Smooth muscle cell (in vitro differentiated cells): ENCODE measurements at regions not wholly inside any gene's neighbourhood (a gene's known extent, or its start where the extent isn't known, plus 50 kb on each side); places are given as distances from the start of the nearest gene placed in this dataset.
"Not testable (repeated sequence)": the region's sequence is repeated elsewhere in the genome, so short reads cannot be mapped to it uniquely, and the experiment has no call there.

ENCODE experiments used
- DNase-seq: peaks from one replicate; lab custom pipeline; 2025; ENCODE audit not compliant: unreplicated experiment; lab: John Stamatoyannopoulos, UW
- H2AFZ ChIP-seq: fragments of 200-600 bp; sonication (generic); 2 replicates; pipeline ENCODE4 v1.6.0; 2016; ENCODE audit warnings: antibody characterized with exemption, low read depth, mild to moderate bottlenecking
- H3F3A ChIP-seq: fragments of 200-600 bp; sonication (generic); 2 replicates; pipeline ENCODE4 v1.6.0; 2017; ENCODE audit warnings: antibody characterized with exemption, low read depth
- H3K27ac ChIP-seq: fragments of 200-600 bp; sonication (generic); 2 replicates; pipeline ENCODE4 v1.5.1; 2016; ENCODE audit warnings: low read depth, mild to moderate bottlenecking
- H3K27me3 ChIP-seq: fragments of 200-600 bp; sonication (generic); 2 replicates; pipeline ENCODE4 v1.6.1; 2016; ENCODE audit warnings: low read depth, mild to moderate bottlenecking
- H3K36me3 ChIP-seq: fragments of 200-600 bp; sonication (generic); 2 replicates; pipeline ENCODE4 v1.5.1; 2016; ENCODE audit warnings: low read depth
- H3K4me1 ChIP-seq: fragments of 200-600 bp; sonication (generic); 2 replicates; pipeline ENCODE4 v1.5.1; 2016; ENCODE audit warnings: low read depth
- H3K4me2 ChIP-seq: fragments of 200-600 bp; sonication (generic); 2 replicates; pipeline ENCODE4 v1.6.0; 2016; ENCODE audit warnings: mild to moderate bottlenecking
- H3K4me3 ChIP-seq: fragments of 200-600 bp; sonication (generic); 2 replicates; pipeline ENCODE4 v1.5.1; 2016; ENCODE audit warnings: mild to moderate bottlenecking
- H3K79me2 ChIP-seq: fragments of 200-600 bp; sonication (generic); 2 replicates; pipeline ENCODE4 v1.6.0; 2016; ENCODE audit warnings: low read depth, mild to moderate bottlenecking
- H3K9ac ChIP-seq: fragments of 200-600 bp; sonication (generic); 2 replicates; pipeline ENCODE4 v1.6.0; 2016; ENCODE audit warnings: low read depth
- H3K9me3 ChIP-seq: fragments of 200-600 bp; sonication (generic); replicated peaks from 2 replicates; pipeline ENCODE4 v1.5.1; 2016; ENCODE audit warnings: low read depth
- H4K20me1 ChIP-seq: fragments of 200-600 bp; sonication (generic); 2 replicates; pipeline ENCODE4 v1.6.0; 2016; ENCODE audit warnings: low read depth
- CTCF ChIP-seq: fragments of 200-600 bp; sonication (generic); IDR thresholded peaks from 2 replicates; pipeline ENCODE4 v1.5.1; 2017; ENCODE audit warnings: borderline replicate concordance, mild to moderate bottlenecking, antibody characterized with exemption; ENCODE audit not compliant: insufficient read depth, poor library complexity, severe bottlenecking
- WGBS: methylation state at CpG from one replicate; pipeline ENCODE4 v1.1.7; 2016; ENCODE audit warnings: low lambda C conversion rate; 5-methylcytosine and 5-hydroxymethylcytosine counted together

DNA sequence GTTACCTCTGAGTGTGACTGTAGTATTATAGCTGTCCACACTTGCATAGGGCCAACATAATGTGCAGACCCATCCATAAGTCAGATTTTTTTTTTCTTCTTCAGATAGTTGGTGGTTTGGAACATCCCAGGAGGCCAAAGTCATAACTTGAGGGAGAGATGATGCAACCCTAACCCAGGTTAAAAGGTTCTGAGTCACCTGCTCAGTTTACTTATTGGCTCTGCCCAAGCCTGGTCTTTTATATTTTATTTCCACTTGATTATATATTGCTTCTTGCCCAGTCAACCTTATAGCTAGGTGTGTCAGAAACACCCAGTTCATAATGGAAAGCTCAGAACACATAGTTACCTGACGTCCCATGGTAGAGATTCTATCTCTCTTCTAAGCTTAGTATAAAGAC lies 113.1 kb upstream of the PCSK1 start:
- TF ChIP-seq CTCF = no peak
- H3K27ac ChIP-seq = no peak overlapping the region
- H3K27me3 ChIP-seq = no peaks in the 10 kb centered on the region
- H3K79me2 ChIP-seq = no peaks in the 10 kb centered on the region
- WGBS = 83% methylated on average over 1 of the region's 1 CpG
- H4K20me1 ChIP-seq = no peaks in the 10 kb centered on the region
- no peak for DNase-seq
- H3K4me3 ChIP-seq = no peak overlapping the region
- H3K4me1 ChIP-seq = no peaks in the 10 kb centered on the region
- no peak overlapping the region for H2AFZ ChIP-seq
- H3F3A ChIP-seq = no peaks in the 10 kb centered on the region
- H3K4me2 ChIP-seq = no peak overlapping the region
- H3K36me3 ChIP-seq = no peaks in the 10 kb centered on the region
- no peak overlapping the region for H3K9ac ChIP-seq
- H3K9me3 ChIP-seq = no peaks in the 10 kb centered on the region

DNA sequence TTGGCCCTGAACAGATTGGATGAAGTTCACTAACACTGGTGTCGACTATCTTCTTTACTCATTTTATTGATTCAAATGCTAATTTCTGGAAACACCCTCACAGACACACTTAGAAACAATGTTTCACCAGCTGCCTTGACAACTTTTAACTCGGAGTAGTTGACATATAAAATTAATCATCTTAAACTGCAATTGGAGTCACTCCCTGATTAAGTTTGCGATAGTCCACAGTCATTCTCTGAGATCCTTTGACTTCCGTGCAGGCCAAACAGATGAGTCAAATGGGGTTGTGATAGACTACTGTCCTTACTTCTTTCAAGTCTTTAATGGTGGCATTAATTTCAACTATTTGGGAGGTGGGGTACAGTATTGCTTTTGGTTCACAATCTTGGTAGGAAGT lies 114.4 kb upstream of the PCSK1 start:
- WGBS = 85% methylated on average over 4 of the region's 4 CpGs
- H3K9ac ChIP-seq = no peak overlapping the region
- no peak for TF ChIP-seq CTCF

GRCh38 chr5:96548905-96549304 lies 113.3 kb upstream of the CAST start:
- WGBS = 83% methylated on average over 2 of the region's 2 CpGs
- no peak overlapping the region for H3K27ac ChIP-seq
- no peaks in the 10 kb centered on the region for H3K4me1 ChIP-seq
- H3K79me2 ChIP-seq = no peaks in the 10 kb centered on the region
- H3K9me3 ChIP-seq = no peaks in the 10 kb centered on the region
- no peak overlapping the region for H3K9ac ChIP-seq
- H2AFZ ChIP-seq = no peak overlapping the region
- TF ChIP-seq CTCF = no peak
- no peaks in the 10 kb centered on the region for H3F3A ChIP-seq
- H3K36me3 ChIP-seq = no peaks in the 10 kb centered on the region
- H3K4me2 ChIP-seq = no peak overlapping the region
- no peak for DNase-seq
- H4K20me1 ChIP-seq = no peaks in the 10 kb centered on the region
- no peak overlapping the region for H3K4me3 ChIP-seq
- H3K27me3 ChIP-seq = no peaks in the 10 kb centered on the region

More for the DNA sequence above, 114.4 kb upstream of the PCSK1 start:
- Histone ChIP-seq H3K79me2 (no peaks in the 10 kb centered on the region), H3K4me1 (no peaks in the 10 kb centered on the region), H3K4me3 (no peak overlapping the region), H3F3A (no peaks in the 10 kb centered on the region), H3K27ac (no peak overlapping the region), H4K20me1 (no peaks in the 10 kb centered on the region), H3K4me2 (no peak overlapping the region), H2AFZ (no peak overlapping the region), H3K9me3 (no peaks in the 10 kb centered on the region), H3K27me3 (no peaks in the 10 kb centered on the region), H3K36me3 (no peaks in the 10 kb centered on the region)
- no peak for DNase-seq

- not testable (repeated sequence) for H3F3A ChIP-seq, H3K27ac ChIP-seq, H4K20me1 ChIP-seq, H2AFZ ChIP-seq, H3K36me3 ChIP-seq, H3K9me3 ChIP-seq, H3K4me1 ChIP-seq, H3K27me3 ChIP-seq, H3K79me2 ChIP-seq, H3K4me3 ChIP-seq, DNase-seq, H3K9ac ChIP-seq, H3K4me2 ChIP-seq
- WGBS = 93% methylated on average over 2 of the region's 2 CpGs
These were observed 101.3 kb upstream of the CAST start for GRCh38 chr5:96560857-96561256.
